GM10248 (cell line): ENCODE measurements at regions not wholly inside any gene's neighbourhood (a gene's known extent, or its start where the extent isn't known, plus 50 kb on each side); places are given as distances from the start of the nearest gene placed in this dataset.

Experiments
- CTCF ChIA-PET: fragments of 300-600 bp; sonication (Branson Sonifier 250); formaldehyde crosslinking; extraction: SDS; loops from one replicate; lab custom pipeline; 2021; ENCODE audit warnings: antibody characterized with exemption; lab: Yijun Ruan, JAX
- POLR2A ChIA-PET: fragments of 350-650 bp; sonication (Branson Sonifier 250); formaldehyde crosslinking; extraction: SDS; loops from one replicate; lab custom pipeline; 2020; ENCODE audit warnings: antibody characterized with exemption; lab: Yijun Ruan, JAX
- DNase-seq: peaks from one replicate; pipeline ENCODE4 v3.0.0; 2012; ENCODE audit errors: extremely low spot score
- TF ChIP-seq, protein P1 (sequence below): IDR thresholded peaks from 2 replicates; pipeline ENCODE4 v1.5.1; 2012; ENCODE audit warnings: mild to moderate bottlenecking, low read depth; ENCODE audit errors: extremely low read depth, missing control alignments, control extremely low read depth

DNA sequence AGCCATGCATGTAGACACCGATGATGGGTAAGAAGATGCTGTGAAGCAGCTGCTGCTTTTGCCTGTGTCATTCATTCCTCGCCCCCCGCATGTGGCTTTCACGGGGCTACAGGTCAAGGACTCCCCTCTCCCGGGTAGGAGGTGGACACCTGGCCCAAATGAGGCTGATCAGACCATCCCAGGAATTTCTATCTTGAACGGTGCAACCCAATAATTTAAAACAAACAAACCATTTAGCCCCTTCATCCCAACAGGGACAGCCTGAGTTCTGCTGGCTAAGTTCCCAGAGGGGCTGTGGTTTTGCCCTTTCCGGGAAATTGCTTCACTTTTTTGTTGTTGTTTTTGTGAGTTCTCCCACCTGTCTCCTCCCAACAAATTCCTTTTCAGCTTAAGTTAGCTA lies 137.7 kb upstream of the CDH5 start:
- TF ChIP-seq, protein P1, sequence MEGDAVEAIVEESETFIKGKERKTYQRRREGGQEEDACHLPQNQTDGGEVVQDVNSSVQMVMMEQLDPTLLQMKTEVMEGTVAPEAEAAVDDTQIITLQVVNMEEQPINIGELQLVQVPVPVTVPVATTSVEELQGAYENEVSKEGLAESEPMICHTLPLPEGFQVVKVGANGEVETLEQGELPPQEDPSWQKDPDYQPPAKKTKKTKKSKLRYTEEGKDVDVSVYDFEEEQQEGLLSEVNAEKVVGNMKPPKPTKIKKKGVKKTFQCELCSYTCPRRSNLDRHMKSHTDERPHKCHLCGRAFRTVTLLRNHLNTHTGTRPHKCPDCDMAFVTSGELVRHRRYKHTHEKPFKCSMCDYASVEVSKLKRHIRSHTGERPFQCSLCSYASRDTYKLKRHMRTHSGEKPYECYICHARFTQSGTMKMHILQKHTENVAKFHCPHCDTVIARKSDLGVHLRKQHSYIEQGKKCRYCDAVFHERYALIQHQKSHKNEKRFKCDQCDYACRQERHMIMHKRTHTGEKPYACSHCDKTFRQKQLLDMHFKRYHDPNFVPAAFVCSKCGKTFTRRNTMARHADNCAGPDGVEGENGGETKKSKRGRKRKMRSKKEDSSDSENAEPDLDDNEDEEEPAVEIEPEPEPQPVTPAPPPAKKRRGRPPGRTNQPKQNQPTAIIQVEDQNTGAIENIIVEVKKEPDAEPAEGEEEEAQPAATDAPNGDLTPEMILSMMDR, result no peak
- no peak for DNase-seq
- ChIA-PET CTCF (interaction anchor here (1.6 kb wide), 1 partner anchor 17 kb away, joined by 3 read pairs; no protein-coding TSS in a partner anchor), POLR2A (no interaction called here)

DNA sequence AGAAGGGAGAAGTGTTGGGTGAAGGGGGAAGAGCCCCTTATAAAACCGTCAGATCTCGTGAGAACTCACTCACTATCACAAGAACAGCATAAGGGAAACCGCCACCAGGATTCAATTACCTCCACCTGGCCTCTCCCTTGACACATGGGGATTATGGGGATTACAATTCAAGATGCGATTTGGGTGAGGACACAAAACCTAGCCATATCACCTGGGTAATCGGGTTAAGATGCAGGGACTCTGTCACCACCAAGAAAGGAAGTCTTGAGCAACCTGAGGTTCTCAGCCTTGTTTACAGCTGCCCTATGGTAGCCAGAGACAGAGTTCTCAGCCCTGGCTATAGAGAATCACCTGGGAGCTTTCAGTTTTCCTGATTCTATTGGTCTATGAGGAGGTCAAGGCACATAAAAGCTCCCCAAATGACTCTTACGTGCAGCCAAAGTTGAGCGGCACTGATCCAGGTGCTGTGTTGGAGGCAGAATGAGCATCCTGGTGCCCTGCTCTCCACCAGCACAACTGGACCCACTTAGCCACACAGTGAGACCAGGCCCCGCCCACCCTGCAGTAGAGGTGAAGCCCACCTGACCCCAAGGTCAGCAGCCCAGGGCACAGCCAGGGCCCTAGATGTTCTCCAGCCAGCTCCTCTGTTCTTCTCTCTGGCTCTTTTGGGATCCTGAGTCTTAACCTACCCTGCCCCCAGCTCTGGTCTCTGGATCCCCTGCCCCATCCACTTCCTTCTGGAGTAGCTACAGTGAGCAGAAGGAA lies 138.5 kb upstream of the CDH5 start:
- TF ChIP-seq, protein P1, result no peak
- no peak for DNase-seq
- ChIA-PET POLR2A (no interaction called here), CTCF (interaction anchor here (1.6 kb wide), 1 partner anchor 18 kb away, joined by 3 read pairs; no protein-coding TSS in a partner anchor)

DNA sequence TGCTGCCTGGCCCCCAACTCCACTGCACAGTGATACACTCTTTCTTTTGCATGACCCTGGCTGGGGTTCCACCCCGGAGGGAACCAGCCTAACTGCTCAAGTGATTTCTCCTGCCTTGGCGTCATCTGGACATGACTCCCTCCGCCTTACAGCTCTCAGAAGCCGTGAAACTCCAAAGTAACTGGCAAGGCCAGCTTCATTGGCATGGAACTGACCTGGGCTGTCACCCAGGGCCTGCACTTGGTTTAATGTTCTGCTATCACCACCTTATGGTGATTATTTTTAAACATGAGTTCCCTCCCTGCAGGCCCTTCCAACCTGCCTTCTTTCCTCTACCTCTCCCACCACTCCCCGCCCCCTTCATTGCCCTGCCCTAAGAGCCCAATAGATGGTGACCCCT lies 139.7 kb upstream of the CDH5 start:
- ChIA-PET POLR2A (no interaction called here), CTCF (no interaction called here)
- TF ChIP-seq, protein P1, result no peak
- DNase-seq, result no peak

GRCh38 chr16:66225696-66226095 lies 140.8 kb upstream of the CDH5 start:
- no peak for DNase-seq
- ChIA-PET POLR2A (no interaction called here), CTCF (no interaction called here)
- TF ChIP-seq, protein P1, result no peak

DNA sequence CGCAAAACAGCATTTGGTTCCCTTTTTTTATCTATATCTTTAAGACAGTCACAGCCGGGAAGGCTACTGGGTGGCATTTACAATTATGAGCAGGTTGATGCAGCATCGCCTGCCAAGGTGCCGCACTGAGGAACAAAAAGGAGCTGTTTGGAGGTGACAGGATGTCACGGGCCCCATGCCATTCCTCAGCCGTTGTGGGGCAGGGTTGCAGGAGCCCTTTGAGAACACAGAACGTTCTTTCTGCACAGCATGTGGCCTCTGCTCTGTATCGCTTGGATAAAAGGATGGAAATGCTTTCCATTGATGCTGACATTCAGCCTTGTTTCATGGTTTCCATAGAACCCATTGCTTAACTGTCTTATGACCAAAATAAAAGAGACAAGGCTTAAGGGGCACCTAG lies 141.9 kb upstream of the CDH5 start:
- CTCF ChIA-PET, result no interaction called here
- DNase-seq, result no peak
- POLR2A ChIA-PET, result no interaction called here

GRCh38 chr16:66224186-66224585 lies 142.3 kb upstream of the CDH5 start:
- POLR2A ChIA-PET, result no interaction called here
- CTCF ChIA-PET, result no interaction called here
- TF ChIP-seq, protein P1, result no peak
- DNase-seq, result no peak

More for the DNA sequence above, 141.9 kb upstream of the CDH5 start:
- TF ChIP-seq, protein P1, result no peak
